HFFc6 (cell line): ENCODE measurements at regions not wholly inside any gene's neighbourhood (a gene's known extent, or its start where the extent isn't known, plus 50 kb on each side); places are given as distances from the start of the nearest gene placed in this dataset.
"Not testable (repeated sequence)": the region's sequence is repeated elsewhere in the genome, so short reads cannot be mapped to it uniquely, and the experiment has no call there.

Experiments used
- DNase-seq: peaks from one replicate; pipeline ENCODE4 v3.0.0-alpha.2; 2018
- H3K27ac Mint-ChIP-seq: 2 replicates; pipeline ENCODE4 v1.8.0; 2020; ENCODE audit warnings: mild to moderate bottlenecking, mixed read lengths
- H3K27me3 Mint-ChIP-seq: 2 replicates; pipeline ENCODE4 v1.8.0; 2021; ENCODE audit warnings: mild to moderate bottlenecking, moderate library complexity, mixed read lengths; ENCODE audit not compliant: insufficient read depth
- H3K36me3 Mint-ChIP-seq: 2 replicates; pipeline ENCODE4 v1.8.0; 2021; ENCODE audit warnings: low read depth, mixed read lengths
- H3K4me1 Mint-ChIP-seq: 2 replicates; pipeline ENCODE4 v1.8.0; 2020; ENCODE audit warnings: low read depth, mixed read lengths
- H3K4me3 Mint-ChIP-seq: 2 replicates; pipeline ENCODE4 v1.8.0; 2020; ENCODE audit warnings: mild to moderate bottlenecking, moderate library complexity, mixed read lengths
- H3K9me3 Mint-ChIP-seq: 2 replicates; pipeline ENCODE4 v1.8.0; 2020; ENCODE audit warnings: mild to moderate bottlenecking, mixed read lengths
- CTCF ChIP-seq: fragments of 200-600 bp; sonication (generic); IDR thresholded peaks from 2 replicates; pipeline ENCODE4 v1.5.0; 2021; ENCODE audit warnings: antibody characterized with exemption, mild to moderate bottlenecking

DNA sequence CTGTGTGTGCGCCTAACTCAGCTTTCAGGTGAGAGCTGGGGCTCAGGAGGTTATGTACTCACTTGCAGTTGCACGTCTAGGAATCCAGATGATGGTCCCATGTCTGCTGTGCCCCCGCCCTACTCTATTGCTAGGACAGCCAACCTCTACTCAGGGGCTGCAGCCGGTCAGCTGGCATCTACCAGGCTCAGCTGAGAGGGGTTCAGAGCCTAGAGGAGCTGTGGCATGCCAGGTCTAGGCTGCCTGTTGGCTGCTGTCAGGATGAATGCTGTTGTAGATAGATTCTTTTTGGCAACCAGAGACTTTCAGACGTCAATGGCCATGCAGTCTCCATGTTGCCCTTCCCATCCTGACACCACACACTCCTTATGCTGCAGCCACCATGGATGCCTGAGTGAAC is 214.5 kb downstream of the RTP5 start:
- H3K4me3 Mint-ChIP-seq, H3K36me3 Mint-ChIP-seq, DNase-seq, H3K27ac Mint-ChIP-seq, H3K4me1 Mint-ChIP-seq, H3K9me3 Mint-ChIP-seq: not testable (repeated sequence)
- H3K27me3 Mint-ChIP-seq = peaks cover 11% of the 10 kb centered on the region

- not testable (repeated sequence) for H3K9me3 Mint-ChIP-seq, H3K36me3 Mint-ChIP-seq, H3K4me3 Mint-ChIP-seq, DNase-seq, H3K27me3 Mint-ChIP-seq, H3K27ac Mint-ChIP-seq
- peaks cover 15% of the 10 kb centered on the region for H3K4me1 Mint-ChIP-seq
Measured at GRCh38 chr2:242085024-242085674, 215.6 kb downstream of the RTP5 start.

GRCh38 chr2:242085941-242086621 is 216.6 kb downstream of the RTP5 start:
- no peak for DNase-seq
- peaks cover 1% of the 10 kb centered on the region; the same call in 1 of the 2 replicates for H3K27me3 Mint-ChIP-seq
- no peaks in the 10 kb centered on the region for H3K9me3 Mint-ChIP-seq
- no peak for TF ChIP-seq CTCF
- no peaks in the 10 kb centered on the region for H3K36me3 Mint-ChIP-seq
- no peak overlapping the region; the same call in 1 of the 2 replicates for H3K4me3 Mint-ChIP-seq
- no peak overlapping the region for H3K27ac Mint-ChIP-seq
- H3K4me1 Mint-ChIP-seq = peaks cover 15% of the 10 kb centered on the region

- H3K27ac Mint-ChIP-seq = peak overlapping the region; percentile 16; the same call in 1 of the 2 replicates
- not testable (repeated sequence) for H3K9me3 Mint-ChIP-seq, H3K36me3 Mint-ChIP-seq, DNase-seq, H3K27me3 Mint-ChIP-seq
- peaks cover 15% of the 10 kb centered on the region for H3K4me1 Mint-ChIP-seq
- H3K4me3 Mint-ChIP-seq = peak overlapping the region; percentile 81
Measured at GRCh38 chr2:242088044-242088443, 218.5 kb downstream of the RTP5 start.

DNA sequence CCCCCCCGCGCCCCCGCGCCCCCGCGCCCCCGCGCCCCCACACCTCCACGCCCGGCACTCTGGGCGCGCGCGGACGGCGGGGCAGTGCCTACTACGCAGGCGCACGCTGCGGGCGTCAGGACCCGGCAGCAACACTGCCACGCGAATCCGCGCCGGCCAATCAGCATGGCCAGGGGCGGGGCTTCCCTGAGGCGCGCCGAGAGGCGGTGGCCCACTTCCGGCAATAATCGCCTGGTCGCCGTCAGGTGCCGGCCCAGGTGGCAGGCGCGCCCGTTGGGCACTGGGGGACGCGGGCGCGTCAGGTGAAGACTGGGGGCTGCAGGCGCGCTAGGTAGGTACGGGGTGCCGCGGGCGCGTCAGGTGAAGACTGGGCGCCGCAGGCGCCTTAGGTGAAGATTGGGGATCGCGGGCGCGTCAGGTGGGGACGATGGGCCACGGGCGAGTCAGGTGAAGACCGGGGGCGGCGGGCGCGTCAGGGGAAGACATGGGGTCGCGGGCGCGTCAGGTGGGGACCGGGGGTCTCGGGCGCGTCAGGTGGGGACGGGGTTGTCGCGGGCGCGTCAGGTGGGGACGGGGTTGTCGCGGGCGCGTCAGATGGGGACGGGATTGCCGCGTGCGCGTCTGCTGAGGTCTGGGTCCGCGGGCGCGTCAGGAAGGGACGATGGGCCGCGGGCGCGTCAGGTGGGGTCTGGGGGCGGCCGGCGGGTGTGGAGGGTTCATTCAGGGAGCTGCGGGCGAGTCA is 219.1 kb downstream of the RTP5 start:
- H3K4me3 Mint-ChIP-seq = peak overlapping the region; percentile 81
- H3K27ac Mint-ChIP-seq = no peak overlapping the region; the same call in 1 of the 2 replicates
- peaks cover 15% of the 10 kb centered on the region for H3K4me1 Mint-ChIP-seq
- H3K36me3 Mint-ChIP-seq = no peaks in the 10 kb centered on the region
- H3K9me3 Mint-ChIP-seq = no peaks in the 10 kb centered on the region
- peaks cover 1% of the 10 kb centered on the region; the same call in 1 of the 2 replicates for H3K27me3 Mint-ChIP-seq
- TF ChIP-seq CTCF = no peak
- DNase-seq = peak; percentile 75

GRCh38 chr2:242089213-242089549 is 219.7 kb downstream of the RTP5 start:
- not testable (repeated sequence) for H3K9me3 Mint-ChIP-seq, DNase-seq, H3K36me3 Mint-ChIP-seq, H3K27me3 Mint-ChIP-seq, H3K27ac Mint-ChIP-seq
- Mint-ChIP-seq H3K4me1 (peaks cover 15% of the 10 kb centered on the region), H3K4me3 (peak overlapping the region; percentile 81)

GRCh38 chr2:242097278-242097677 is 227.7 kb downstream of the RTP5 start:
- not testable (repeated sequence) for H3K27ac Mint-ChIP-seq, H3K36me3 Mint-ChIP-seq, H3K4me3 Mint-ChIP-seq, H3K9me3 Mint-ChIP-seq, DNase-seq, H3K27me3 Mint-ChIP-seq
- peaks cover 18% of the 10 kb centered on the region for H3K4me1 Mint-ChIP-seq

GRCh38 chr2:242098034-242098433 is 228.5 kb downstream of the RTP5 start:
- H3K9me3 Mint-ChIP-seq = no peaks in the 10 kb centered on the region
- H3K4me1 Mint-ChIP-seq = peaks cover 18% of the 10 kb centered on the region
- no peak overlapping the region for H3K4me3 Mint-ChIP-seq
- H3K36me3 Mint-ChIP-seq = no peaks in the 10 kb centered on the region
- peak overlapping the region; percentile 70; the same call in 1 of the 2 replicates for H3K27ac Mint-ChIP-seq
- H3K27me3 Mint-ChIP-seq = no peaks in the 10 kb centered on the region; the same call in 1 of the 2 replicates
- no peak for DNase-seq
- no peak for TF ChIP-seq CTCF
